ENCODE measurements at regions not wholly inside any gene's neighbourhood (a gene's known extent, or its start where the extent isn't known, plus 50 kb on each side); places are given as distances from the start of the nearest gene placed in this dataset.

DNA sequence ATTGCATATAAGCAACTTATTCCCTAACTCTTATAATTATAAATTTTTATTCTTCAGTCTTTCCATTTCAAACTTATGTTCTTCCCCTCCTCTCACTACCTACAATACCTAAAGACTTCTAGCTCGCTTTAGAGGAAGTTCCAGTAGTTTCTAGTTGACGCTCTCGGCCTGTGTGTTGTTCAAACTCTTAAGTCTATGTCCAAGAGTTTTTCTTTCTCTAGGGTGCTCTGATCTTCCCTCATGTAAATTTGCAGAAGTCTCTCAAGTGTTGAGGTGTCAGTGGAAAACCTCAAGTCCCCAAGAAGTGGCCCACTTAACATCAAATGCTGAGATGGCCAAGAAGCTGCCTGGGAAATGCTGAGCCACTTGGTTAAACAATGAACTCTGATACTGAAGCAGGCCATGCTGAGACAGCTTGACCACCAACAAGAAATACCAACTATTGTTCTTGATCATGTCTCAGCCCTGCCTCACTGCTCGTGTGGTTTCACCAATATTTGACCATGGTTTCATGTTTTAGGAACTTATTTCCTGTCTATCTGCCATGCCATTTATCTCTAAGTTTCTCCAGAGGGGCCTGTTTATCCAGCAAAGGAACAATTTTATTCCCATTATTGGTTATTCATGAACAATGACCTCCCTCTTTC is 100.9 kb upstream of the TCF21 start:
- TF ChIP-seq, protein P1, sequence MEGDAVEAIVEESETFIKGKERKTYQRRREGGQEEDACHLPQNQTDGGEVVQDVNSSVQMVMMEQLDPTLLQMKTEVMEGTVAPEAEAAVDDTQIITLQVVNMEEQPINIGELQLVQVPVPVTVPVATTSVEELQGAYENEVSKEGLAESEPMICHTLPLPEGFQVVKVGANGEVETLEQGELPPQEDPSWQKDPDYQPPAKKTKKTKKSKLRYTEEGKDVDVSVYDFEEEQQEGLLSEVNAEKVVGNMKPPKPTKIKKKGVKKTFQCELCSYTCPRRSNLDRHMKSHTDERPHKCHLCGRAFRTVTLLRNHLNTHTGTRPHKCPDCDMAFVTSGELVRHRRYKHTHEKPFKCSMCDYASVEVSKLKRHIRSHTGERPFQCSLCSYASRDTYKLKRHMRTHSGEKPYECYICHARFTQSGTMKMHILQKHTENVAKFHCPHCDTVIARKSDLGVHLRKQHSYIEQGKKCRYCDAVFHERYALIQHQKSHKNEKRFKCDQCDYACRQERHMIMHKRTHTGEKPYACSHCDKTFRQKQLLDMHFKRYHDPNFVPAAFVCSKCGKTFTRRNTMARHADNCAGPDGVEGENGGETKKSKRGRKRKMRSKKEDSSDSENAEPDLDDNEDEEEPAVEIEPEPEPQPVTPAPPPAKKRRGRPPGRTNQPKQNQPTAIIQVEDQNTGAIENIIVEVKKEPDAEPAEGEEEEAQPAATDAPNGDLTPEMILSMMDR (IDR thresholded peaks at IDR 0.05 in 2 of 3, conservative IDR thresholded peaks at IDR 0.05 in 1 of 3; ENCODE audit: control insufficient read depth in 2 of 3, extremely low read depth in 1 of 3, insufficient read depth in 1 of 3, low read depth in 3 of 3, low read length in 3 of 3), result no peak
- TF ChIP-seq, protein P2, sequence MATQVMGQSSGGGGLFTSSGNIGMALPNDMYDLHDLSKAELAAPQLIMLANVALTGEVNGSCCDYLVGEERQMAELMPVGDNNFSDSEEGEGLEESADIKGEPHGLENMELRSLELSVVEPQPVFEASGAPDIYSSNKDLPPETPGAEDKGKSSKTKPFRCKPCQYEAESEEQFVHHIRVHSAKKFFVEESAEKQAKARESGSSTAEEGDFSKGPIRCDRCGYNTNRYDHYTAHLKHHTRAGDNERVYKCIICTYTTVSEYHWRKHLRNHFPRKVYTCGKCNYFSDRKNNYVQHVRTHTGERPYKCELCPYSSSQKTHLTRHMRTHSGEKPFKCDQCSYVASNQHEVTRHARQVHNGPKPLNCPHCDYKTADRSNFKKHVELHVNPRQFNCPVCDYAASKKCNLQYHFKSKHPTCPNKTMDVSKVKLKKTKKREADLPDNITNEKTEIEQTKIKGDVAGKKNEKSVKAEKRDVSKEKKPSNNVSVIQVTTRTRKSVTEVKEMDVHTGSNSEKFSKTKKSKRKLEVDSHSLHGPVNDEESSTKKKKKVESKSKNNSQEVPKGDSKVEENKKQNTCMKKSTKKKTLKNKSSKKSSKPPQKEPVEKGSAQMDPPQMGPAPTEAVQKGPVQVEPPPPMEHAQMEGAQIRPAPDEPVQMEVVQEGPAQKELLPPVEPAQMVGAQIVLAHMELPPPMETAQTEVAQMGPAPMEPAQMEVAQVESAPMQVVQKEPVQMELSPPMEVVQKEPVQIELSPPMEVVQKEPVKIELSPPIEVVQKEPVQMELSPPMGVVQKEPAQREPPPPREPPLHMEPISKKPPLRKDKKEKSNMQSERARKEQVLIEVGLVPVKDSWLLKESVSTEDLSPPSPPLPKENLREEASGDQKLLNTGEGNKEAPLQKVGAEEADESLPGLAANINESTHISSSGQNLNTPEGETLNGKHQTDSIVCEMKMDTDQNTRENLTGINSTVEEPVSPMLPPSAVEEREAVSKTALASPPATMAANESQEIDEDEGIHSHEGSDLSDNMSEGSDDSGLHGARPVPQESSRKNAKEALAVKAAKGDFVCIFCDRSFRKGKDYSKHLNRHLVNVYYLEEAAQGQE (IDR thresholded peaks at IDR 0.05; ENCODE audit: low read depth, low read length), result no peak
- TF ChIP-seq POLR2AphosphoS5 (IDR thresholded peaks at IDR 0.05; ENCODE audit: low read length), result no peak
- no peak for TF ChIP-seq POLR2AphosphoS2 (IDR thresholded peaks at IDR 0.05; ENCODE audit: low read depth, low read length)
- no peak for TF ChIP-seq TCF7 (IDR thresholded peaks at IDR 0.05; ENCODE audit: borderline replicate concordance)
